ENCODE measurements at regions not wholly inside any gene's neighbourhood (a gene's known extent, or its start where the extent isn't known, plus 50 kb on each side); places are given as distances from the start of the nearest gene placed in this dataset.

- no peak for TF ChIP-seq FOXA1 (IDR thresholded peaks at IDR 0.05)
- no peak for TF ChIP-seq ATF3 (IDR thresholded peaks at IDR 0.05)
- TF ChIP-seq, protein P1, sequence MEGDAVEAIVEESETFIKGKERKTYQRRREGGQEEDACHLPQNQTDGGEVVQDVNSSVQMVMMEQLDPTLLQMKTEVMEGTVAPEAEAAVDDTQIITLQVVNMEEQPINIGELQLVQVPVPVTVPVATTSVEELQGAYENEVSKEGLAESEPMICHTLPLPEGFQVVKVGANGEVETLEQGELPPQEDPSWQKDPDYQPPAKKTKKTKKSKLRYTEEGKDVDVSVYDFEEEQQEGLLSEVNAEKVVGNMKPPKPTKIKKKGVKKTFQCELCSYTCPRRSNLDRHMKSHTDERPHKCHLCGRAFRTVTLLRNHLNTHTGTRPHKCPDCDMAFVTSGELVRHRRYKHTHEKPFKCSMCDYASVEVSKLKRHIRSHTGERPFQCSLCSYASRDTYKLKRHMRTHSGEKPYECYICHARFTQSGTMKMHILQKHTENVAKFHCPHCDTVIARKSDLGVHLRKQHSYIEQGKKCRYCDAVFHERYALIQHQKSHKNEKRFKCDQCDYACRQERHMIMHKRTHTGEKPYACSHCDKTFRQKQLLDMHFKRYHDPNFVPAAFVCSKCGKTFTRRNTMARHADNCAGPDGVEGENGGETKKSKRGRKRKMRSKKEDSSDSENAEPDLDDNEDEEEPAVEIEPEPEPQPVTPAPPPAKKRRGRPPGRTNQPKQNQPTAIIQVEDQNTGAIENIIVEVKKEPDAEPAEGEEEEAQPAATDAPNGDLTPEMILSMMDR (IDR thresholded peaks at IDR 0.05; ENCODE audit: low read depth, low read length, missing input control): no peak
- no peak for TF ChIP-seq ZBTB33 (IDR thresholded peaks at IDR 0.05)
- no peak for TF ChIP-seq SP1 (IDR thresholded peaks at IDR 0.05)
- no peak for TF ChIP-seq YY1 (IDR thresholded peaks at IDR 0.05)
- no peak for TF ChIP-seq EGR1 (IDR thresholded peaks at IDR 0.05; ENCODE audit: low read depth in 2 of 2)
- TF ChIP-seq TAF1 (conservative IDR thresholded peaks at IDR 0.05): no peak
- TF ChIP-seq GABPA (IDR thresholded peaks at IDR 0.05 in 1 of 2, conservative IDR thresholded peaks at IDR 0.05 in 1 of 2): no peak
- no peak for TF ChIP-seq RAD21 (IDR thresholded peaks at IDR 0.05)
- TF ChIP-seq, protein P2, sequence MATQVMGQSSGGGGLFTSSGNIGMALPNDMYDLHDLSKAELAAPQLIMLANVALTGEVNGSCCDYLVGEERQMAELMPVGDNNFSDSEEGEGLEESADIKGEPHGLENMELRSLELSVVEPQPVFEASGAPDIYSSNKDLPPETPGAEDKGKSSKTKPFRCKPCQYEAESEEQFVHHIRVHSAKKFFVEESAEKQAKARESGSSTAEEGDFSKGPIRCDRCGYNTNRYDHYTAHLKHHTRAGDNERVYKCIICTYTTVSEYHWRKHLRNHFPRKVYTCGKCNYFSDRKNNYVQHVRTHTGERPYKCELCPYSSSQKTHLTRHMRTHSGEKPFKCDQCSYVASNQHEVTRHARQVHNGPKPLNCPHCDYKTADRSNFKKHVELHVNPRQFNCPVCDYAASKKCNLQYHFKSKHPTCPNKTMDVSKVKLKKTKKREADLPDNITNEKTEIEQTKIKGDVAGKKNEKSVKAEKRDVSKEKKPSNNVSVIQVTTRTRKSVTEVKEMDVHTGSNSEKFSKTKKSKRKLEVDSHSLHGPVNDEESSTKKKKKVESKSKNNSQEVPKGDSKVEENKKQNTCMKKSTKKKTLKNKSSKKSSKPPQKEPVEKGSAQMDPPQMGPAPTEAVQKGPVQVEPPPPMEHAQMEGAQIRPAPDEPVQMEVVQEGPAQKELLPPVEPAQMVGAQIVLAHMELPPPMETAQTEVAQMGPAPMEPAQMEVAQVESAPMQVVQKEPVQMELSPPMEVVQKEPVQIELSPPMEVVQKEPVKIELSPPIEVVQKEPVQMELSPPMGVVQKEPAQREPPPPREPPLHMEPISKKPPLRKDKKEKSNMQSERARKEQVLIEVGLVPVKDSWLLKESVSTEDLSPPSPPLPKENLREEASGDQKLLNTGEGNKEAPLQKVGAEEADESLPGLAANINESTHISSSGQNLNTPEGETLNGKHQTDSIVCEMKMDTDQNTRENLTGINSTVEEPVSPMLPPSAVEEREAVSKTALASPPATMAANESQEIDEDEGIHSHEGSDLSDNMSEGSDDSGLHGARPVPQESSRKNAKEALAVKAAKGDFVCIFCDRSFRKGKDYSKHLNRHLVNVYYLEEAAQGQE (IDR thresholded peaks at IDR 0.05): no peak
Observed at GRCh38 chr5:163682234-163682633, 176.8 kb downstream of the MAT2B start.

Data from liver (tissue), 3 donors.